DMS53 (cell line): ENCODE measurements at regions not wholly inside any gene's neighbourhood (a gene's known extent, or its start where the extent isn't known, plus 50 kb on each side); places are given as distances from the start of the nearest gene placed in this dataset.

Experiments used
- DNase-seq: peaks from one replicate; lab custom pipeline; 2025; lab: John Stamatoyannopoulos, UW

GRCh38 chrX:88416965-88417364, 330.1 kb upstream of the CPXCR1 start:
- no peak for DNase-seq

GRCh38 chrX:88424071-88424470, 323.0 kb upstream of the CPXCR1 start:
- DNase-seq = no peak

GRCh38 chrX:88424541-88424940, 322.5 kb upstream of the CPXCR1 start:
- no peak for DNase-seq

- peak; percentile 47 for DNase-seq
Observed at GRCh38 chrX:88425739-88426138, 321.3 kb upstream of the CPXCR1 start.

- no peak for DNase-seq
Observed at GRCh38 chrX:88437563-88437962, 309.5 kb upstream of the CPXCR1 start.

- no peak for DNase-seq
Observed at GRCh38 chrX:88438209-88438608, 308.8 kb upstream of the CPXCR1 start.

GRCh38 chrX:88439935-88440334, 307.1 kb upstream of the CPXCR1 start:
- no peak for DNase-seq
